ENCODE measurements at regions not wholly inside any gene's neighbourhood (a gene's known extent, or its start where the extent isn't known, plus 50 kb on each side); places are given as distances from the start of the nearest gene placed in this dataset.

- H3K9me2 ChIP-seq (ENCODE audit: low read depth, low read length) = no peaks in the 10 kb centered on the region
- H3K27me3 ChIP-seq (ENCODE audit: insufficient read depth, low read length) = no peaks in the 10 kb centered on the region
- H3K4me1 ChIP-seq (ENCODE audit: insufficient read depth, low read length, severe bottlenecking) = no peaks in the 10 kb centered on the region
- TF ChIP-seq EZH2 (IDR thresholded peaks at IDR 0.05; ENCODE audit: borderline replicate concordance, low read length) = no peak
- no peak for TF ChIP-seq CTCF (IDR thresholded peaks at IDR 0.05; ENCODE audit: low read length)
- H2AFZ ChIP-seq (ENCODE audit: low read length) = no peak overlapping the region
- H3K27ac ChIP-seq (ENCODE audit: low read depth, low read length, poor library complexity, severe bottlenecking) = no peak overlapping the region
- no peaks in the 10 kb centered on the region for H3K79me2 ChIP-seq (ENCODE audit: insufficient read depth, low read length)
- H4K20me1 ChIP-seq (ENCODE audit: insufficient read depth, low read length) = no peaks in the 10 kb centered on the region
- H3K4me3 ChIP-seq (ENCODE audit: low read depth, low read length, poor library complexity, severe bottlenecking) = no peak overlapping the region
- H3F3A ChIP-seq (ENCODE audit: insufficient read depth, low read length) = no peaks in the 10 kb centered on the region
- no peaks in the 10 kb centered on the region for H3K36me3 ChIP-seq (ENCODE audit: insufficient read depth, low read length)
- no peak overlapping the region for H3K9ac ChIP-seq (ENCODE audit: low read length)
- H3K9me3 ChIP-seq (ENCODE audit: low read length) = no peaks in the 10 kb centered on the region
- H3K4me2 ChIP-seq (ENCODE audit: low read length) = no peak overlapping the region
These were observed 52.1 kb upstream of the SHANK2 start for GRCh38 chr11:71304491-71304890.

- Histone ChIP-seq H3K36me3 (ENCODE audit: insufficient read depth, low read length) (no peaks in the 10 kb centered on the region), H4K20me1 (ENCODE audit: insufficient read depth, low read length) (no peaks in the 10 kb centered on the region), H3K4me1 (ENCODE audit: insufficient read depth, low read length, severe bottlenecking) (no peaks in the 10 kb centered on the region), H3K4me3 (ENCODE audit: low read depth, low read length, poor library complexity, severe bottlenecking) (no peak overlapping the region), H3K9me2 (ENCODE audit: low read depth, low read length) (no peaks in the 10 kb centered on the region), H3K27me3 (ENCODE audit: insufficient read depth, low read length) (no peaks in the 10 kb centered on the region), H3K9ac (ENCODE audit: low read length) (no peak overlapping the region), H3K4me2 (ENCODE audit: low read length) (no peak overlapping the region), H3K27ac (ENCODE audit: low read depth, low read length, poor library complexity, severe bottlenecking) (no peak overlapping the region), H3K79me2 (ENCODE audit: insufficient read depth, low read length) (no peaks in the 10 kb centered on the region), H3F3A (ENCODE audit: insufficient read depth, low read length) (no peaks in the 10 kb centered on the region), H2AFZ (ENCODE audit: low read length) (no peak overlapping the region), H3K9me3 (ENCODE audit: low read length) (no peaks in the 10 kb centered on the region)
- TF ChIP-seq CTCF (IDR thresholded peaks at IDR 0.05; ENCODE audit: low read length) (no peak), EZH2 (IDR thresholded peaks at IDR 0.05; ENCODE audit: borderline replicate concordance, low read length) (no peak)
These were observed 51.7 kb upstream of the SHANK2 start for GRCh38 chr11:71304045-71304444.

- no peaks in the 10 kb centered on the region for H4K20me1 ChIP-seq (ENCODE audit: insufficient read depth, low read length)
- H3K4me1 ChIP-seq (ENCODE audit: insufficient read depth, low read length, severe bottlenecking) = no peaks in the 10 kb centered on the region
- no peak overlapping the region for H2AFZ ChIP-seq (ENCODE audit: low read length)
- no peaks in the 10 kb centered on the region for H3K36me3 ChIP-seq (ENCODE audit: insufficient read depth, low read length)
- H3K79me2 ChIP-seq (ENCODE audit: insufficient read depth, low read length) = no peaks in the 10 kb centered on the region
- no peaks in the 10 kb centered on the region for H3K27me3 ChIP-seq (ENCODE audit: insufficient read depth, low read length)
- H3K4me3 ChIP-seq (ENCODE audit: low read depth, low read length, poor library complexity, severe bottlenecking) = no peak overlapping the region
- no peaks in the 10 kb centered on the region for H3F3A ChIP-seq (ENCODE audit: insufficient read depth, low read length)
- H3K9ac ChIP-seq (ENCODE audit: low read length) = no peak overlapping the region
- no peak overlapping the region for H3K27ac ChIP-seq (ENCODE audit: low read depth, low read length, poor library complexity, severe bottlenecking)
- no peak overlapping the region for H3K4me2 ChIP-seq (ENCODE audit: low read length)
- no peaks in the 10 kb centered on the region for H3K9me3 ChIP-seq (ENCODE audit: low read length)
- TF ChIP-seq CTCF (IDR thresholded peaks at IDR 0.05; ENCODE audit: low read length) (no peak), EZH2 (IDR thresholded peaks at IDR 0.05; ENCODE audit: borderline replicate concordance, low read length) (no peak)
- H3K9me2 ChIP-seq (ENCODE audit: low read depth, low read length) = no peaks in the 10 kb centered on the region
These were observed 50.5 kb upstream of the SHANK2 start for GRCh38 chr11:71302911-71303310.
